Central memory CD8-positive, alpha-beta T cell (primary cell): ENCODE measurements at regions not wholly inside any gene's neighbourhood (a gene's known extent, or its start where the extent isn't known, plus 50 kb on each side); places are given as distances from the start of the nearest gene placed in this dataset.

ENCODE experiments used
- ATAC-seq: fragments of 150-1000 bp; cut with Tn5 transposase; replicated peaks from 2 replicates; pipeline ENCODE4 v1.10.0; 2022; ENCODE audit warnings: mild to moderate bottlenecking, moderate FRiP score, moderate number of reproducible peaks; ENCODE audit not compliant: poor library complexity, severe bottlenecking; ENCODE audit errors: extremely low read depth
- DNase-seq, 2 donors: peaks; one replicate each; pipeline ENCODE4 v3.0.0; 2021; ENCODE audit warnings: low spot score in 2 of 2
- H3K27ac Mint-ChIP-seq: one replicate; pipeline ENCODE4 v1.8.0; 2022; ENCODE audit warnings: low read depth, mild to moderate bottlenecking, moderate library complexity, mixed read lengths
- H3K27me3 Mint-ChIP-seq: one replicate; pipeline ENCODE4 v1.8.0; 2022; ENCODE audit warnings: mixed read lengths
- H3K36me3 Mint-ChIP-seq: one replicate; pipeline ENCODE4 v1.8.0; 2022; ENCODE audit warnings: mild to moderate bottlenecking, moderate library complexity, mixed read lengths; ENCODE audit not compliant: insufficient read depth
- H3K4me1 Mint-ChIP-seq: one replicate; pipeline ENCODE4 v1.8.0; 2022; ENCODE audit warnings: mixed read lengths
- H3K4me3 Mint-ChIP-seq: one replicate; pipeline ENCODE4 v1.8.0; 2022; ENCODE audit warnings: mild to moderate bottlenecking, moderate library complexity, mixed read lengths
- H3K9me3 Mint-ChIP-seq: one replicate; pipeline ENCODE4 v1.8.0; 2022; ENCODE audit warnings: mixed read lengths

DNA sequence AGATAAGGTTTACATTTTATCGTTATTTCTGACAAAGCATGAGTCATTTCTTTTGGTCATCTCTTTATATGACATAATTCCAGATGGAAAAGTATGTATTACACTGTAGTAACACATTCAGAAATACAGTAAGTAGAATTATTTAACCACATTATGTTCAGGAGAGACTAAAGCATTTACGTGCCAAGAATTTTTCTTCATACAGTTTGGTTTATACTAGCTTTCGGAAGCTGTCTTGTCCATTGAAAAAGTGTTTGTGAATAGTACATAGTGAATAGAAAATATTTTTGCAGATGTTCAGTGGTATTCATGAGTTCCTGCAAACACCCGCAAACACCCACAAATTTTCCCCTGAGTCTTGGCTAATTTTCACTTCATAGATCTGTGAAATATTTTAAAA is 1033.0 kb upstream of the INTU start:
- Mint-ChIP-seq H3K27me3 (no peaks in the 10 kb centered on the region), H3K4me1 (no peaks in the 10 kb centered on the region), H3K4me3 (no peak overlapping the region), H3K27ac (no peak overlapping the region), H3K9me3 (peaks cover 9% of the 10 kb centered on the region), H3K36me3 (no peaks in the 10 kb centered on the region)
- no peak for ATAC-seq
- no peak for DNase-seq

DNA sequence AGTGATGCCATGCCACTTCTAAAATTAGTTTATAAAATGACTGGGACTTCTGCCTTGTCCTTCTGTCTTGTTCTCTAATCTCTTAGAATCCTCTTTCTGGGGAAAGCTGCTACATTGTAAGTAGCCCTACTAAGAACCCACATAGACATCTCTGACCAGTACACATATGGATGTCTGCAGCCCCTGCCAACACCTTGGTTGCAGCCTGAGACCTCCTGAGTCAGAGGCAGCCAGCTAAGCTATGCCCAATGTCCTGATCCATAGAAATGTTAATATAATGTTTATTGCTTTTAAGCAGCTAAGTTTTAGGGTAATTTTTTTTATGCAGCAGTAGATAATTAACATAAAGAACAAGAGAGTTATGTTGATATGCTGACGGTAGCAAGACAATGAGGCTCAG is 1029.5 kb upstream of the INTU start:
- H3K4me3 Mint-ChIP-seq, result no peak overlapping the region
- no peak for ATAC-seq
- peaks cover 3% of the 10 kb centered on the region for H3K9me3 Mint-ChIP-seq
- no peak overlapping the region for H3K27ac Mint-ChIP-seq
- no peaks in the 10 kb centered on the region for H3K36me3 Mint-ChIP-seq
- no peaks in the 10 kb centered on the region for H3K27me3 Mint-ChIP-seq
- DNase-seq, result no peak
- no peaks in the 10 kb centered on the region for H3K4me1 Mint-ChIP-seq

DNA sequence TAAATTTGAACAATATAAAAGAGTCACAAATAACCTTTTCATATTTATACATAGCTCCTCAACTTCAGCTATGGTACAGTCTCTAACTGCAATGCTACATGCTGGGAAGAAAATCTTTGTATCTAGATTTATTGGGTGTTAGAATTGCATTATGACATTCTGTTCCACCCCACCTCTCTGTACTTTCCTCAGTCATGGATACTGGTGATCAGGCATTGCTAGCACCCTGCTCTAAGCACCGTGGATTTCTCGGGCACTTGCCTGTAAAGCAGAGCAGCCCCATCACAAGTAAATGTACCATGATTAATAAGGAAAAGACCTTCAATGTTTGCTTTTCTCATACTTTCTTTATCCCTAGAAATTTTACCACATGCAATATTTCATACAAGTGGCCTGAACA is 1028.9 kb upstream of the INTU start:
- no peak overlapping the region for H3K27ac Mint-ChIP-seq
- peaks cover 3% of the 10 kb centered on the region for H3K9me3 Mint-ChIP-seq
- no peak for DNase-seq
- no peaks in the 10 kb centered on the region for H3K27me3 Mint-ChIP-seq
- no peaks in the 10 kb centered on the region for H3K36me3 Mint-ChIP-seq
- no peak for ATAC-seq
- no peaks in the 10 kb centered on the region for H3K4me1 Mint-ChIP-seq
- no peak overlapping the region for H3K4me3 Mint-ChIP-seq

DNA sequence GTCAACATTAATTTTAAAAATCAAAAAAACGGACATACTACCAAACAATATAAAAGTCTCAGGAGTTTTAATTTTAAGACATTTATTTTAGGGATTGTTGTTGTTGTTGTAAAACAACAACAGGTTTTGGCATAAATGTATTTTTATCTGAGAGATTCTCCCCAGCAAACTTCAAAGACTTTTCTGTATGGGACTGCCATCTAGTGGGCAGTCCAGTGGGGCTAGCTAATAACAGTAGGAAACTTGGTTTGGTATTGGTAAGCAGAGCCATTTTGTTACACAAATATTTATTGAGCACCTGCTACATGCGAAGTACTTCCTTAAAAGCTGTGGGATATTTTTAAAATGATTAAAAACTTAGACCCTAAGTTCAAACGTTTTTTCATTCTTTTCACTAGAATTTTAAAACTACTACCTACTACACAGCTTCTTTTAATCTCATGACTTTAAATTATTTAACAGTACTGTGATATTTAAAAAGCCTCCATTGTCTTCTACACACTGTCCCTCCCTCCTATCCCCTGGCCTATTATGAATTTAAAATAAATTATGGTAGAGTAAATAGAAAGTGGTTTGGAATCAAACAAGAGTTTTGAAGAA is 1028.4 kb upstream of the INTU start:
- H3K9me3 Mint-ChIP-seq, result peaks cover 3% of the 10 kb centered on the region
- DNase-seq (no peak), ATAC-seq (no peak)
- H3K4me1 Mint-ChIP-seq, result no peaks in the 10 kb centered on the region
- H3K27me3 Mint-ChIP-seq, result no peaks in the 10 kb centered on the region
- H3K27ac Mint-ChIP-seq, result no peak overlapping the region
- H3K4me3 Mint-ChIP-seq, result no peak overlapping the region
- no peaks in the 10 kb centered on the region for H3K36me3 Mint-ChIP-seq

DNA sequence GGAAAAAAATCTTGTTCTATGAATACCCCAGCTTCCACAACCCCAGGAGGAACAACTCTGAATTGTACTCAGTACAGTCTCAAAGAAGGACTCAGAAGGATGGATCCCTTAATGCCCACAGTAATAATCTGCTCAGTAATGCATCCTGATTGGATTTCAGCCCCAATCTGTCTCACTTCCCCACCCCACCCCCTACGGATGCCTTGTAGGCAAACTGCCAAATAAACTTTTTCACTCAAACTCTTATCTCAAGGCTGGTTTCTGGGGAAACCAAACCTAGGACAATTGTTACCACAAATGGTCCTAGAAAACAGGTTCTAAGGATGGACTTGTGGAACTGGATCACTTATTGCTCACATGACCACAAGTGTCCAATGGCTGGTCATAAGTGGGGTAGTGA is 1021.8 kb upstream of the INTU start:
- DNase-seq, result no peak
- Mint-ChIP-seq H3K4me1 (no peaks in the 10 kb centered on the region), H3K36me3 (no peaks in the 10 kb centered on the region), H3K9me3 (peaks cover 1% of the 10 kb centered on the region), H3K27me3 (no peaks in the 10 kb centered on the region), H3K4me3 (no peak overlapping the region), H3K27ac (no peak overlapping the region)
- ATAC-seq, result no peak

DNA sequence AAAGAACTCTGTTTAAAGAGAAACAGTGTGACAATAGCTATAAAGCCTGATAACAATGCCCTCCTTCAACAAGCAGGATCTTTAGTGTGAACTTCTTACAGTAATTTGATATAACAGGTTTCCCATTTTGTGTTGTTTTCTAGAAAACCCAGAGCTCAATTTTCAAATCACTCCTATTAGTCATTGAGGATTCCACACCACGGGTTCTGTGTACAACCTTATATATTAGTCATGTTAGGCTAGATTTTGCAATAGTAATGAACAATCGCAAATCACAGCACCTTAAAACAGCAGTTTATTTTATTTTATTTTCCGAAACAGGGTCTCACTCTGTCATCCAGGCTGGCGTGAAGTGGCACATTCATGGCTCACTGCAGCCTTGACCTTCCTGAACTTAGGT is 1020.9 kb upstream of the INTU start:
- no peak overlapping the region for H3K27ac Mint-ChIP-seq
- H3K27me3 Mint-ChIP-seq, result no peaks in the 10 kb centered on the region
- no peaks in the 10 kb centered on the region for H3K36me3 Mint-ChIP-seq

DNA sequence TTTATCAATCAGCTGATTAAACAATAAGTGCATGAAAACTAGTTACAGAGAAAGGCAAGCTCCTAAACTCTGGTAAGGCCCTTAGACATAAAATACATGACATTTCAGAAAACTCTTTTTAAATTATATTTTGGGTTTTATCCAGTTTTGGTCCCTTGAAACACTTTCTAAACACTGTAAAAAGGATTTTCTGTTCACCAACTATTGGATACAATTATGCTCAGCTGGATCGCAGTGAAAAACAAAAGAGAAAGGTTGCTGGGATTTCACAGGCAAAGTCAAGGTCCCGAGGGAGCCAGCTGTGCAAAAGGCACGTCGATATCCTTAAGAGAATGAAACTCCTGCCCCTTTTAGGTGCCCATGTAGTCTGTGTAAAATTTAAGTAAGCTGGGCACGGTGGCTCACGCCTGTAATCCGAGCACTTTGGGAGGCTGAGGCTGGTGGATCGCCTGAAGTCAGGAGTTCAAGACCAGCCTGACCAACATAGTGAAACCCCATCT is 1018.4 kb upstream of the INTU start:
- H3K36me3 Mint-ChIP-seq, result no peaks in the 10 kb centered on the region
- no peak overlapping the region for H3K27ac Mint-ChIP-seq

More for the DNA sequence above, 1020.9 kb upstream of the INTU start:
- DNase-seq (no peak), ATAC-seq (no peak)
- no peaks in the 10 kb centered on the region for H3K4me1 Mint-ChIP-seq
- H3K4me3 Mint-ChIP-seq, result no peak overlapping the region
- H3K9me3 Mint-ChIP-seq, result peaks cover 6% of the 10 kb centered on the region

DNA sequence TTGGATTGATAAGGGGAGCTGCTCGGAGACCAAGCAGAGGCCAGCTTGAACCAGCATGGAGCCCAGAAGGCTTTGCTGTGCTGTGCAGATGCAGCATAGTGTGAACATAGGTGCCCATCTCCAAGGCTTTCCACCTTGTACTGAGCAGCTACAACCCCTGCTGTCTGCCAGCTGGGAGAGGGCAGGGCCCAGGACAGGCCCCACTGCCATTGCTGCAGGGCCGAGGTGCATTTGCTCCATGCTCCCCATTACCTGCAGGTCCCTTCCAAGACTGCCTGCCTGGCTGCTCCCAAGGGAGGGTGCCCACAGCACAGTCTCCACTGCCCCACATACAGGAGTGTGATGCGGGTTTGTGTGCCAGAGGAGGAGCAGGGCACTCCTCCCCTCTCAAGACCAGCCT is 1016.0 kb upstream of the INTU start:
- H3K9me3 Mint-ChIP-seq, result peaks cover 21% of the 10 kb centered on the region
- DNase-seq (no peak), ATAC-seq (no peak)
- no peak overlapping the region for H3K4me3 Mint-ChIP-seq
- H3K27me3 Mint-ChIP-seq, result no peaks in the 10 kb centered on the region
- no peaks in the 10 kb centered on the region for H3K36me3 Mint-ChIP-seq
- H3K27ac Mint-ChIP-seq, result no peak overlapping the region
- no peaks in the 10 kb centered on the region for H3K4me1 Mint-ChIP-seq

More for the DNA sequence above, 1018.4 kb upstream of the INTU start:
- Mint-ChIP-seq H3K9me3 (peaks cover 16% of the 10 kb centered on the region), H3K4me3 (no peak overlapping the region), H3K4me1 (no peaks in the 10 kb centered on the region), H3K27me3 (no peaks in the 10 kb centered on the region)
- no peak for DNase-seq
- no peak for ATAC-seq

DNA sequence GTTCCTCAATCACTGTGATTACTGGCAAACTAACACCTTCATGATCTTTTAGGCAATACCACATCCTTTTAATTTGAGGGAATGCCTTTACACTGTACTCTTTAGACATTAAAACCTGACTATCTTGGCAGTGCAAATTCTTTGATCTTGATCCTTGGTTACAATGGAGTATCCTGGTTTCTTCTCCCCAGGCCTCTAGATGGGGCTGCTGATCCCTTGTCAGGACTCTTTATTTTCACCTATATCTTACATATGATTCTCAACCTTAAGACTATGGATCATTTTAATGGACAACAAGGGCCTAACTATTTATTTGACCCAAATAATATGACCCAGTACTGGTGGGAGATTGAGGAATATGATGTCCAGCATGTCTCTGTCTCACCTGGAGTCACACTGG is 1005.5 kb upstream of the INTU start:
- DNase-seq (no peak), ATAC-seq (no peak)
- H3K36me3 Mint-ChIP-seq, result peaks cover 1% of the 10 kb centered on the region
- no peak overlapping the region for H3K27ac Mint-ChIP-seq
- peaks cover 16% of the 10 kb centered on the region for H3K9me3 Mint-ChIP-seq
- no peaks in the 10 kb centered on the region for H3K27me3 Mint-ChIP-seq
- H3K4me1 Mint-ChIP-seq, result no peaks in the 10 kb centered on the region
- no peak overlapping the region for H3K4me3 Mint-ChIP-seq

DNA sequence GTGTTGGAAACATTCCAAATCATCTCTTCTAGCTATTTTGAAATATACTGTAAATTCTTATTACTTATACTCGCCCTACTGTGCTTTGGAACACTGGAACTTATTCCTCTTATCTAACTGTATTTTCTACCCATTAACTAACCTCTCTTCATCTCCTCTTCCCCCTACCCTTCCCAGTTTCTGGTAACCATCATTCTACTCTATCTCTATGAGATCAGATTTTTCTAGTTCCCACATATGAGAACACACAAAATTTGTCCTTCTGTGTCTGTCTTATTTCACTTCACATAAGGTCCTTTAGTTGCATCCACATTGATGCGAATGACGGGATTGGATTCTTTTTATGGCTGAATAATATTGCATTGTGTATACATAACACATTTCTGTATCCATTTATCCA is 1003.8 kb upstream of the INTU start:
- Mint-ChIP-seq H3K27ac (no peak overlapping the region), H3K4me1 (no peaks in the 10 kb centered on the region), H3K27me3 (no peaks in the 10 kb centered on the region), H3K36me3 (peaks cover 1% of the 10 kb centered on the region), H3K9me3 (peaks cover 14% of the 10 kb centered on the region), H3K4me3 (no peak overlapping the region)
- DNase-seq, result no peak
- ATAC-seq, result no peak

DNA sequence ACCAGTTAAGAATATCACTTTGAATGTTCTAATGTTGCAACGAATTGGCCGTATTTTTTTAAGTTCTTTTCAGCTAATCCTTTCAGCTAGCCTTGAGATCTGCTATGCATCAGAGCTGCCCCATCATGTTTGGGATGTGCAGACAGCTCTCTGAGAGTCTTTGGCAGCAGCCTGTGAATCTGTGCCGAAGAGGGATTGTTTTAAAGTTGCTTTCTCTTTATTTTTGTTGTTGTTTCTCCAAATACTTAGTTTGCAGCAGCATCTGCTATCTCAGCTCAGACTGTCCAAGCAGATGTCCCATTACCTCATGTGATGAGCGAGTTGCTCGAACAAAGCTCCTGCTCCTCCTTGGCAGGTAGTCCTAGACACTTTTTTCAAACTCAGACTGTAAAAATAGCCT is 1002.5 kb upstream of the INTU start:
- H3K4me3 Mint-ChIP-seq, result no peak overlapping the region
- H3K27me3 Mint-ChIP-seq, result no peaks in the 10 kb centered on the region
- ATAC-seq (no peak), DNase-seq (no peak)
- no peak overlapping the region for H3K27ac Mint-ChIP-seq
- peaks cover 11% of the 10 kb centered on the region for H3K9me3 Mint-ChIP-seq
- H3K36me3 Mint-ChIP-seq, result peaks cover 1% of the 10 kb centered on the region
- H3K4me1 Mint-ChIP-seq, result no peaks in the 10 kb centered on the region

DNA sequence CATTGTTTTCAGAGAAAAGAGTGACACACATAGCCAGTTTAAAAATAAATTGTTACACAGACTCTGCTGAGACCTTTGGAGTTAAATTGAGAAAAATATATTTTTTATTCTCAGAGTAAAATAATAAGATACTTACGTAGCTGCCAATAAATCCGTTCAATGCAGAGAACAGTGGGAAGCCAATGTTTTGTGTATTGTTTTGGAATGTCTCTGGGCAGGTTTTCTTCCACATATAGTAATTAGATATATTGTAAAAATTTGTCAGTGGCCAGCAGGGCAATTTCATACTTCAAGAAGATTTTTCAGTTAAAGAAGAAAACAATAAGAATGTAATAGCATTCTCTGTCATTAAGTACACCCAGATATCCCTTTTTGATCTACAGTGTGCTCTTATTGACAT is 999.5 kb upstream of the INTU start:
- H3K27me3 Mint-ChIP-seq, result no peaks in the 10 kb centered on the region
- ATAC-seq, result no peak
- DNase-seq, result no peak
- H3K9me3 Mint-ChIP-seq, result peaks cover 6% of the 10 kb centered on the region
- no peak overlapping the region for H3K4me3 Mint-ChIP-seq
- H3K36me3 Mint-ChIP-seq, result peaks cover 1% of the 10 kb centered on the region
- H3K27ac Mint-ChIP-seq, result no peak overlapping the region
- H3K4me1 Mint-ChIP-seq, result no peaks in the 10 kb centered on the region

DNA sequence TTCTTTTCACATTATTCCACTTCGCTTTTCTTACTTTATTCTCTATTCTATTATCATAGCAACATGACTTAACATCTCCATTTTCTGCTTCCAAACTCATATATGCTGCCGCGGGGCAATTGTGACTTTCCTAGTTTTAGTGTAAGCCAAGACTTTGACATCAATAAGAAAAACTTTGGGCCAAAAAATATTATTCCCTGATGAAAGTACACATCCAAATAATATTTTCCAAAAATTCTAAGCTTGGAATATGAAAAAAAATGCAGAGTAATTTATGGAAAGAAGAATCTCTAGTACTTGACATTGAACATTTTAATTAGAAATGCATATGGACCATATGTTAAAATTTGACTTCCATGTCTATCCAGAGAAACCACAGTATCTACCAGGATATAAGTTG is 995.1 kb upstream of the INTU start:
- Mint-ChIP-seq H3K4me1 (no peaks in the 10 kb centered on the region), H3K27ac (no peak overlapping the region), H3K9me3 (peaks cover 16% of the 10 kb centered on the region)

DNA sequence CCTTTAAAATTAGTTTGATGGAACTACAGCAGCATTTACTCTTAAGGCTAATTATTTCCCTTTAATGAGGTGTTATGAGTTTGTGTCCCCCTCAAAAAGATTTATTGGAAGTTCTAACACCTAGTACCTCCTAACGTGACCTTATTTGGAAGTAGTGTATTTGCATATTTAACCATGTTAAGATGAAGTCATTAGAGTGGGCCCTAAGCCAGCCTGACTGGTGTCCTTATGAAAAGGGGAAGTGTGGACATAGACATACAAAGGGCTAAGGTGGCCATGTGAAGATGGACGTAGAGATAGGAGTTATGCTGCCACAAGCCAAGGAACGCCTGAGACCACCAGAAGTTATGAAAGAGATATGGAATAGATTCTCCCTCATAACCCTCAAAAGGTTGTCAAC is 985.4 kb upstream of the INTU start:
- ATAC-seq, result no peak
- Mint-ChIP-seq H3K27ac (no peak overlapping the region), H3K27me3 (no peaks in the 10 kb centered on the region), H3K4me1 (no peaks in the 10 kb centered on the region), H3K36me3 (no peaks in the 10 kb centered on the region), H3K9me3 (peaks cover 11% of the 10 kb centered on the region), H3K4me3 (no peak overlapping the region)
- no peak for DNase-seq

More for the DNA sequence above, 995.1 kb upstream of the INTU start:
- peaks cover 2% of the 10 kb centered on the region for H3K36me3 Mint-ChIP-seq
- DNase-seq (no peak), ATAC-seq (no peak)
- no peaks in the 10 kb centered on the region for H3K27me3 Mint-ChIP-seq
- H3K4me3 Mint-ChIP-seq, result no peak overlapping the region
